Activated T-cell treated with anti-CD3 and anti-CD28 coated beads, Interleukin-2, amount 50 U/mL, for 4 hours (primary cell): ENCODE measurements at regions not wholly inside any gene's neighbourhood (a gene's known extent, or its start where the extent isn't known, plus 50 kb on each side); places are given as distances from the start of the nearest gene placed in this dataset.

ENCODE experiments used
- ATAC-seq, 2 donors: fragments of 200-7000 bp; cut with Tn5 transposase; one replicate each; pipeline ENCODE4 v1.10.0; 2021
- DNase-seq: peaks from one replicate; pipeline ENCODE4 v3.0.0-alpha.2; 2020
- H3K27me3 Mint-ChIP-seq: one replicate; pipeline ENCODE4 v1.8.0; 2021; ENCODE audit warnings: low read depth, mixed read lengths
- H3K36me3 Mint-ChIP-seq: one replicate; pipeline ENCODE4 v1.8.0; 2022; ENCODE audit warnings: mixed read lengths; ENCODE audit not compliant: insufficient read depth
- H3K4me1 Mint-ChIP-seq: one replicate; pipeline ENCODE4 v1.8.0; 2021; ENCODE audit warnings: low read depth, mixed read lengths
- H3K4me3 Mint-ChIP-seq: one replicate; pipeline ENCODE4 v1.8.0; 2021; ENCODE audit warnings: mild to moderate bottlenecking, moderate library complexity, mixed read lengths
- H3K9me3 Mint-ChIP-seq: one replicate; pipeline ENCODE4 v1.8.0; 2021; ENCODE audit warnings: mixed read lengths

DNA sequence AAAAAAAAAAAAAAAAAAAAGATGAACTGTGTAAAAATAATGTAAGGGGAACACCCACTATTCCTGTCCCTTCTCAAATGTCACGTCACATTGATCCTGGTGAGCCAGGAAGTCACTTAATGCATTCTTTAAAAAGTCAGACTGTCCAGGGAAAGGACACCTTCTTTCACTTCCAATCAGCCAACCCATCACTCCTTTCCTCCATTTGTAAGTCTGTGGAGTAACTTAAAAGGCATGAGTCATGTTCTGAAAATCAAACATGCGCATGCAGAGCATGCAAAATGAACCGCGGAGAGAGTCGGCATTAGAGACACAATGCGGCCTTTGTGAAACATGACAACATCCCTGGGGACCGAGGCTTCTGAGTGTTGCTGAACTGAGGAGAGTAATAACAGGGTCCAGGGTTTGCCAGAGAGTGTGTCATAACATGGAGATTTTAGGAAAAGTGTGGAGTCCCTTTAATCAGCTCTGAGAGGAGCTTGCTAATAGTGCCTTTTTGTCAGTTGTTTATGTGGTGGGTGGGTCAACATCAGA is 77.6 kb upstream of the SEMA6A start:
- Mint-ChIP-seq H3K36me3 (no peaks in the 10 kb centered on the region), H3K27me3 (peaks cover 2% of the 10 kb centered on the region), H3K4me1 (no peaks in the 10 kb centered on the region), H3K9me3 (no peaks in the 10 kb centered on the region), H3K4me3 (no peak overlapping the region)
- ATAC-seq (no peak), DNase-seq (no peak)

DNA sequence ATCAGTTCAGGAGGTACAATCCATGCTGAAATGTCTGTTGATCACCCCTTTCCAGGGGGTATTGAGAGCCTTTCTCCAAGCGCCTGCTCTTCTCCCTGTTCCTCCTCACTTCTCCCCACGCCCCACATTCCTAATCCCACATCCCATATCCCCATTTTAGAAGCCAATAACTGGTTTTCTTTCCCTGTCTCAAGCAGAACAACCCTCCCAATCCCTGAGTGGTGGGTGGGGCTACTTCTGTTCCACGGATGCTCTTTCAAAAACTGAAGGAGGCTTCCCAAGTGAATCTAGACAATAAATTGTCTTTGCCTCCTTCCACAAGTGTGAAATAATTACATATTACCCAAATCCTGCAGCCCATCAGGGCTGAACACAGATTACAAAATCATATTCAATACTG is 77.0 kb upstream of the SEMA6A start:
- Mint-ChIP-seq H3K4me3 (no peak overlapping the region), H3K36me3 (no peaks in the 10 kb centered on the region), H3K9me3 (no peaks in the 10 kb centered on the region), H3K27me3 (no peaks in the 10 kb centered on the region), H3K4me1 (no peaks in the 10 kb centered on the region)
- no peak for DNase-seq
- ATAC-seq, result no peak

DNA sequence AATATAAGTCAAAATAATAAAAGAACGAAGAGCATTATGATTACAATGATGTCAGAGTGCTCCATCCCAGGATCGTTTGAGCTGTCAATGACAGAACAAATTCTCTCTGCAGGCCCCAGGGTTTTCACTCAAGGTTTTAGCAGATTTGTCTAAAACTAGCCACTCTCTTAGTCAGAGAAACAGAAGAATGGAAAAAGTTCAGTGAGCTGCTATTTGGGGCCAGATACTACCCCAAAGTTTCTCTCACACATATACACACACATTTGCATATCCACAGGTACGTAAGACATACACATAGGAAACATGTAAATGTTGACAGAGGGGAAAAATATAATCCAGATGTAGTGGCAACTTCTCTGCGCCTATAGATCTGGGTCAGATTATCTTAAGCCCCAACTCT is 76.3 kb upstream of the SEMA6A start:
- no peaks in the 10 kb centered on the region for H3K36me3 Mint-ChIP-seq
- DNase-seq, result no peak
- H3K4me3 Mint-ChIP-seq, result no peak overlapping the region
- H3K9me3 Mint-ChIP-seq, result no peaks in the 10 kb centered on the region
- no peaks in the 10 kb centered on the region for H3K27me3 Mint-ChIP-seq
- no peak for ATAC-seq
- no peaks in the 10 kb centered on the region for H3K4me1 Mint-ChIP-seq

DNA sequence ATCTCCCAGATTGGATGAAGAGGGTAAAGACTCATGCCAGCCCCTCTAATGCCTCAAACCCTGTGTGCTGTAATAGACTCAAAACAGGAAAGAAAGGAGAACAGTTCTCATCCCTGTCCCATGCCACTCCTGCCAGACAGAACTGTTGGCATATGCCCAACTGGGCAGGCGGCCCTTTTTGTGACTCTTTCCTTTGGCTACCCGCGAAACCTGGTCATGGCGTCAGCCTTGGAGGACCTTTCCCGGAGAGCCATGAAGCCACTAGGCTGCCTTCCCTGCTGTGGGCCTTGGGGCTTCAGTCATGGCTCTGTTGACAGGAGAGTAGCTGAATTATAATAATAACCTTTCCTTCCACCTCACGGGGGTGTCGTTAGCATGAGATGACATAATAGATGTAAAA is 75.9 kb upstream of the SEMA6A start:
- Mint-ChIP-seq H3K27me3 (no peaks in the 10 kb centered on the region), H3K9me3 (no peaks in the 10 kb centered on the region), H3K4me3 (no peak overlapping the region), H3K4me1 (no peaks in the 10 kb centered on the region), H3K36me3 (no peaks in the 10 kb centered on the region)
- DNase-seq, result no peak
- no peak for ATAC-seq

DNA sequence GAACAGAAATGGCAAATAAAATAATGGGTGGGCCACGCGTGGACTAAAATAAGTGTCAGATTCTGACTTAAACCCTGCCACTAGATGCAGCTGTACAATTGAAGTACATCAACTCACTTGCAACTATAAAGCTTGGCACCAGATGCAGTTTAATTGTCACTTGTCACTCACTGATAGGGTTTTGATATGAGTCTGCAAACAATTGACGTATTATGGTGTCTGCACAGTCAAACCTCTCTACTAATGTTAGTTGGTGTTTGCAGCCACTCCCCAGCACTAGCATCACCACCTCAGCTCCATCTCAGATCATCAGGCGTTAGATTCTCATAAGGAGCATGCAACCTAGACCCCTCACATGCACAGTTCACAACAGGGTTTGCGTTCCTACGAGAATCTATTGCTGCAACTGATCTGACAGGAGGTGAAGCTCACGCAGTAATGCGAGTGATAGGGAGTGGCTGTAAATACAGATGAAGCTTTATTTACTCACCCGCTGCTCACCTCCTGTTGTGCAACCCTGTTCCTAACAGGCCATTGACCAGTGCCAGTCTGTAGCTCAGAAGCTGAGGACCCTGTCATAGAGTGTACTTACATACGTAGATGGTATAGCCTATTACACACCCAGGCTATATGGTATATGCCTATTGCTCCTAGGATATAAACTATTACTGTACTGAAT is 72.1 kb upstream of the SEMA6A start:
- H3K4me3 Mint-ChIP-seq, result no peak overlapping the region
- no peaks in the 10 kb centered on the region for H3K27me3 Mint-ChIP-seq
- no peaks in the 10 kb centered on the region for H3K9me3 Mint-ChIP-seq
- no peaks in the 10 kb centered on the region for H3K36me3 Mint-ChIP-seq
- ATAC-seq (no peak), DNase-seq (no peak)
- H3K4me1 Mint-ChIP-seq, result no peaks in the 10 kb centered on the region

DNA sequence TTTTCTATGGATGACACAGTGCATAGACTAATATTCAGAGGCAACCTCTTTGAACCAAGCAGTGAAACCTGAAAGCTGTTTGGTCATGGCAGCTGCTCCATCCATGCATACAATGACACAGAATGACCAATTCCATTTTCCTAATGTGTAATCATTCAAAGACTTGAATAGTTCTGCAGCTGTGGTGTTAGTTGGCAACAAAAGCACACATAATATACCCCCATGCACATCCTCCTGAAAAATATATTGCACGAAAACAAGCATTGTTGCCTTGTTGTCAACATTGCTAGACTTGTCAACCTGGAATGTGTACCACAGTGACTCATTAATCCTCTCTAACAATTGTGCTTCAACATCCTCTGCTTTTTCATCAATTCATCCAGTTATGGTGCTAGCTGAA is 71.0 kb upstream of the SEMA6A start:
- DNase-seq (no peak), ATAC-seq (no peak)
- Mint-ChIP-seq H3K4me3 (no peak overlapping the region), H3K36me3 (no peaks in the 10 kb centered on the region), H3K4me1 (no peaks in the 10 kb centered on the region), H3K9me3 (no peaks in the 10 kb centered on the region), H3K27me3 (no peaks in the 10 kb centered on the region)

DNA sequence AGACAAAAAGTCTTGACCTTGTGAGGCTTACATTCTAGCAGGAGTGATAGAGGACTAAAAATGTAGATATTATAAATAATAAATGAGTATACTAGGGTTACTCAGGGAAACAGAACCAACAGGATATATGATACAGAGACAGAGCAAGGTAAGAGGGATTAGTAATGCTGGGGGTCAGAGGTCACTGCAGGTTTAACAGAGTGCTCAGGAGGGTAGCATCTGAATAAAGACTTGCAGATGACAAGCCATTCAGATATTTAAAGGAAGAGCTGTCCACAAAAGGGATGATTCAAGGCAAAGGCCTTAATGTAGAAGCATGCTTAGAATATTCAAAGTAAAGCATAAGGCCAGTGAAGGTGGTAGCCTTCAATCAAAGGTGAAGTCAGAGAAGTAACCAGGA is 65.6 kb upstream of the SEMA6A start:
- DNase-seq (no peak), ATAC-seq (no peak)
- no peaks in the 10 kb centered on the region for H3K9me3 Mint-ChIP-seq
- H3K27me3 Mint-ChIP-seq, result no peaks in the 10 kb centered on the region
- no peak overlapping the region for H3K4me3 Mint-ChIP-seq
- H3K36me3 Mint-ChIP-seq, result no peaks in the 10 kb centered on the region
- no peaks in the 10 kb centered on the region for H3K4me1 Mint-ChIP-seq

DNA sequence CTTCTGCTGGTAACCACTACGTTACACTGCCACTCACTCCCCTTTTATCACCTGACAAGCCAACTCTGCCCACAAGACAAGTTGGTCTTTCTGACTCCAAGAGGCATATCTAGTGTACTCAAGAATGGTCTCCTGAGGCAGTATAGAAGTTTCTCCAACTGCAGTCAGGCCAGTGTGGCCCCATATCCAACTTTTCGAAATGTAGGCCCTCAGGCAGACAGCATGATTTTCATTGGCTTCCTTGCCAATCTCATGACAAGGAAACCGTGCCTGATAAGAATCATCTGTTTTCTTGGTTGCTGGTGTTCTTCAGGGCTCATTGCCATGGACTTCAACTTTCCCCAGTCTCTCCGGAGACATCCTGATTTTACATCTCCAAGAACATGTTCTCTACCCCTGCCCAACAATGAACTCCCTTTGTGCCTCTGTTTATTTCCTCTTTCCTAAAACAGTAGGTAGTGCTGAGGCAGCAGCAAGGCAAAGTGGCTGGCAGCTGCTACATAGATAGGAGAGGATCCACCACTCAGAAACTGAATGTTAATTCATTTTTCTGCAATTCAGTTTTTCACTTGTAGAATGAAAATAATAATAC is 62.6 kb upstream of the SEMA6A start:
- H3K27me3 Mint-ChIP-seq, result no peaks in the 10 kb centered on the region
- ATAC-seq, result no peak
- no peak overlapping the region for H3K4me3 Mint-ChIP-seq
- no peaks in the 10 kb centered on the region for H3K36me3 Mint-ChIP-seq
- DNase-seq, result no peak
- no peaks in the 10 kb centered on the region for H3K4me1 Mint-ChIP-seq
- no peaks in the 10 kb centered on the region for H3K9me3 Mint-ChIP-seq

DNA sequence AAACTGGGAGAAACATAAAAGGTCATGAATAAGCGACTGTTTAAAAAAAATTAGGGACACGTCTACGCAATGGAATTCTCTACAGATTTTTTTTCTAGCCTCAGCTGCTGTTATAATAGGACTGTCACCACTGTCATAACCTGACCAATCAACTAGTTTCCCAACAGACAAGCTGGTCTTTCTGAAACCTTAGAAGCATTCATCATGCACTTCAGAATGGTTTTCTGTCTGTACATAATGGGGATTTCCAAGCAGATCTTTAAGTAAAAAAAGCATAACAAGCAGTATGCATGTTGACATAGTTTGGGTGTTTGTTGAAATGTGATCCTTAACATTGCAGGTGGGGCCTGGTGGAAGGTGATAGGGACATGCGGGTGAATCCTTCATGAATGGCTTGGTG is 58.3 kb upstream of the SEMA6A start:
- DNase-seq (no peak), ATAC-seq (no peak)
- H3K4me3 Mint-ChIP-seq, result no peak overlapping the region
- H3K9me3 Mint-ChIP-seq, result no peaks in the 10 kb centered on the region
- no peaks in the 10 kb centered on the region for H3K4me1 Mint-ChIP-seq
- H3K36me3 Mint-ChIP-seq, result no peaks in the 10 kb centered on the region
- no peaks in the 10 kb centered on the region for H3K27me3 Mint-ChIP-seq

DNA sequence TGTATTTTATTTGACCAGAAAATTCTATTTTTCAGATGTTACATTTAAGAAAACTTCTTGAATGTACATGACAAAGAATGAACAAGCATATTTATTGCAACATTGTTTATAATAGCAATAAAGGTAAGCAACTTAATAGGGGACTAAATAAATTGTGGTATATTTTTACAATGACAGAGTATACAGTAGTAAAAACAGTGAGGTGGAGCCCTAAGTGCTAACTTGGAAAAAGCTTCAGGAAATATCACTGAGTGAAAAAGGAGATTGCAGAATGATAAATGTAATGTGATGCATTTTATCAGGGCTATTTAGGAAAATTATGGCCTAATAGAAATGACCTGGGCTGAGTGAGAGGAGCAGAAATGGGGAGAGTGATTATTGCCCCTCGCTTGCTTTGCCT is 56.5 kb upstream of the SEMA6A start:
- ATAC-seq (no peak), DNase-seq (no peak)
- Mint-ChIP-seq H3K27me3 (peaks cover 3% of the 10 kb centered on the region), H3K36me3 (no peaks in the 10 kb centered on the region), H3K9me3 (no peaks in the 10 kb centered on the region), H3K4me3 (no peak overlapping the region), H3K4me1 (no peaks in the 10 kb centered on the region)

DNA sequence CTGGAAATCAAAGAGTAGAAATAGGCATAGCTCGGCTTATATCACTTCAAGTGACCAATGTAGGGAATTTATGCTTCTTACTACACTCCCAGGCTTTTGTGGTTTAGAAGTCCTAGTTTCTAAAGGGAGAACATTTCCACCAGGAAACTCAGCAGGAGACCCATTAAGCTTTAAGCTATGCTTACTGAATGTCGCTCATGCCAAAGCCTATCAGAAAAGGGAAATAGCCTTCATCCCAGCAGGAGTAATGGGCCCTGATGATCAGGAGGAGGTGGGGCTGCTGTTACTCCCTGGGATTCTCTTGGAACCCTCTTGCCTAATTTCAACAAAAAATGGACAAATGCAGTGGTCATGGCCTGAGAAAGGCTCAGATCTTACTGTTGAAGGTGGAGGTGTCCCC is 54.5 kb upstream of the SEMA6A start:
- DNase-seq (no peak), ATAC-seq (no peak)
- Mint-ChIP-seq H3K36me3 (no peaks in the 10 kb centered on the region), H3K9me3 (no peaks in the 10 kb centered on the region), H3K4me1 (no peaks in the 10 kb centered on the region), H3K4me3 (no peak overlapping the region), H3K27me3 (peaks cover 3% of the 10 kb centered on the region)

DNA sequence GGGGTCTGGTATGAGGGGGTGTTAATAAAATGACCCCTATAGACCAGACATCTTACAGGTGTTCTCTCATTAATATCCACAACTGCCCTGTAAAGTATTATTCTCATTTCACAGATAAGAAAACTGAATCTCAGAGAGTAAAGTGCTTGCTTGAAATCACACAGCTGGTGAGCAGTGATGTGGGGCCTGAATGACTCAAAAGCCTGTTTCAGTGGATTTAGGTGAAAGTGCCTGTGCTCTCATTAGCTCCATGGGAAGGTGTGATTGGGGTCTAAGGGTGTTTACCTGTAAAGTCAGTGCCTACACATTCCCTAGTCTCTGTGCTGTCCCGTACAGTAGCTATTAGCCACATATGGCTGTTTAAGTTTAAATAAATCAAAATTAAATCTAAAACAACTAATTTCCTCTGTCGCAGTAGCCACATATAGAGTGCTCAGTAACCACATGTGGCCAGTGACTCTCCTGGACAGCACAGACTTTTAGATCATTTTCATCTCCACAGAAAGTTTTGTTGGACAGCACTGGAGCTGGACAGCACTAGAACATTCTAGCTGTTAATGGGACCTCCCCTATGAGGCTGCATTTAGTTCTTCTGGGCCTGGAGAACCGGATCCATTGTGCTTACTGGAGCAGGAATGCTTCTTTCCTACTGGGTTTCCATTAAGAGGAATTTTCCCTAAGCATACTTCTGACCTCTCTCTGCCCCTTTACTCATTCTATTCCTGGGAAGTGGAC is 52.5 kb upstream of the SEMA6A start:
- H3K4me1 Mint-ChIP-seq, result no peaks in the 10 kb centered on the region
- H3K27me3 Mint-ChIP-seq, result peaks cover 5% of the 10 kb centered on the region
- ATAC-seq (no peak), DNase-seq (no peak)
- H3K36me3 Mint-ChIP-seq, result no peaks in the 10 kb centered on the region
- H3K4me3 Mint-ChIP-seq, result no peak overlapping the region
- no peaks in the 10 kb centered on the region for H3K9me3 Mint-ChIP-seq

DNA sequence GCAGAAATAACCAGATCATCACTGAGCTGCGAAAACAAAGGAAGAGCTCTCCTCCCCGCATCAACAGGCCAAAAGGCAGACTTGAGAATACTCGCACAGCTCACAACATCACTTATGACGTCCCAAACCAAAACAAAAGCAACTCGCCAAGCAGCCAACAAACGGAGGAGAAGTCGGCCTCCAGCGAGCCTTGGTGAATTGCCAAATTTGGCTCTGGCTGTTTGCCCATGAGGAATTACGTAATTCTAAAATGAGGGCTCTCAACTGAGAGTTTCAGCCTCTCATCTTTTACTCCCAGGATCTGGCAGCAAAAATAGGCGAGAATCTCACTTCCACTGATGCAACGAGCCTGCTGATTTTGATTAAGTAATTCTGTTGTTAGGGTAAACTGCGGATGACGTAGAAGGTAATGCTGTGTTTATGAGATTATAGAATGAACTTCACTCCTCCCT is 51.7 kb upstream of the SEMA6A start:
- H3K4me1 Mint-ChIP-seq, result no peaks in the 10 kb centered on the region
- H3K27me3 Mint-ChIP-seq, result peaks cover 5% of the 10 kb centered on the region
- ATAC-seq (no peak), DNase-seq (no peak)
- no peak overlapping the region for H3K4me3 Mint-ChIP-seq
- no peaks in the 10 kb centered on the region for H3K9me3 Mint-ChIP-seq
- no peaks in the 10 kb centered on the region for H3K36me3 Mint-ChIP-seq
